HG02840 (cell line): ENCODE measurements at regions not wholly inside any gene's neighbourhood (a gene's known extent, or its start where the extent isn't known, plus 50 kb on each side); places are given as distances from the start of the nearest gene placed in this dataset.
A peak's percentile ranks its signal among the peaks of the same experiment; 100 is the strongest.

Source experiments
- ATAC-seq: cut with Tn5 transposase; IDR thresholded peaks from one replicate; pipeline ENCODE4 v1.9.1; 2021; ENCODE audit warnings: mild to moderate bottlenecking, moderate library complexity, moderate number of reproducible peaks; ENCODE audit not compliant: unreplicated experiment, low FRiP score

- ATAC-seq = no peak
Observed at GRCh38 chr2:157036726-157037125, 220.8 kb upstream of the GALNT5 start.

- ATAC-seq = no peak
Observed at GRCh38 chr2:157043786-157044185, 213.7 kb upstream of the GALNT5 start.

GRCh38 chr2:157046396-157046795, 211.1 kb upstream of the GALNT5 start:
- ATAC-seq = no peak

GRCh38 chr2:157052685-157053224, 204.8 kb upstream of the GALNT5 start:
- ATAC-seq = no peak

- ATAC-seq = no peak
Observed at GRCh38 chr2:157053876-157054275, 203.6 kb upstream of the GALNT5 start.

GRCh38 chr2:157055660-157056199, 201.8 kb upstream of the GALNT5 start:
- ATAC-seq = no peak

GRCh38 chr2:157056200-157056676, 201.3 kb upstream of the GALNT5 start:
- no peak for ATAC-seq

GRCh38 chr2:157058161-157058560, 199.3 kb upstream of the GALNT5 start:
- no peak for ATAC-seq

GRCh38 chr2:157059036-157059435, 198.5 kb upstream of the GALNT5 start:
- no peak for ATAC-seq

GRCh38 chr2:157061799-157062198, 195.7 kb upstream of the GALNT5 start:
- ATAC-seq = peak; percentile 96

GRCh38 chr2:157067562-157067961, 189.9 kb upstream of the GALNT5 start:
- no peak for ATAC-seq

- ATAC-seq = no peak
Observed at GRCh38 chr2:157068237-157068636, 189.3 kb upstream of the GALNT5 start.

- no peak for ATAC-seq
Observed at GRCh38 chr2:157075924-157076323, 181.6 kb upstream of the GALNT5 start.

- no peak for ATAC-seq
Observed at GRCh38 chr2:157076526-157077161, 180.9 kb upstream of the GALNT5 start.

- ATAC-seq = no peak
Observed at GRCh38 chr2:157077753-157078350, 179.7 kb upstream of the GALNT5 start.

GRCh38 chr2:157082950-157083349, 174.6 kb upstream of the GALNT5 start:
- no peak for ATAC-seq

- ATAC-seq = no peak
Observed at GRCh38 chr2:157085522-157085921, 172.0 kb upstream of the GALNT5 start.

GRCh38 chr2:157087373-157088002, 170.0 kb upstream of the GALNT5 start:
- ATAC-seq = no peak

GRCh38 chr2:157093666-157094065, 163.8 kb upstream of the GALNT5 start:
- ATAC-seq = no peak

- ATAC-seq = no peak
Observed at GRCh38 chr2:157105372-157105771, 152.1 kb upstream of the GALNT5 start.

- no peak for ATAC-seq
Observed at GRCh38 chr2:157106950-157107349, 150.6 kb upstream of the GALNT5 start.
